Dedifferentiated amniotic fluid mesenchymal stem cell (primary cell): ENCODE measurements at regions not wholly inside any gene's neighbourhood (a gene's known extent, or its start where the extent isn't known, plus 50 kb on each side); places are given as distances from the start of the nearest gene placed in this dataset.
A peak's percentile ranks its signal among the peaks of the same experiment; 100 is the strongest.

Experiments used
- DNase-seq: peaks from one replicate; pipeline ENCODE4 v3.0.0-alpha.2; 2016; ENCODE audit errors: extremely low spot score

- DNase-seq = no peak
Measured at GRCh38 chr7:16320099-16320660, 101.2 kb downstream of the CRPPA start.

- DNase-seq = no peak
Measured at GRCh38 chr7:16318989-16319915, 102.1 kb downstream of the CRPPA start.

- DNase-seq = no peak
Measured at GRCh38 chr7:16318463-16318862, 102.9 kb downstream of the CRPPA start.

GRCh38 chr7:16317406-16317805, 103.9 kb downstream of the CRPPA start:
- no peak for DNase-seq

- DNase-seq = no peak
Measured at GRCh38 chr7:16315280-16315679, 106.1 kb downstream of the CRPPA start.

GRCh38 chr7:16309129-16309528, 112.2 kb downstream of the CRPPA start:
- no peak for DNase-seq

GRCh38 chr7:16301291-16301690, 120.0 kb downstream of the CRPPA start:
- DNase-seq = no peak

GRCh38 chr7:16300361-16300895, 120.9 kb downstream of the CRPPA start:
- no peak for DNase-seq

- no peak for DNase-seq
Measured at GRCh38 chr7:16299853-16300252, 121.5 kb downstream of the CRPPA start.

GRCh38 chr7:16298221-16298620, 123.1 kb downstream of the CRPPA start:
- DNase-seq = no peak

GRCh38 chr7:16295558-16295957, 125.8 kb downstream of the CRPPA start:
- DNase-seq = no peak

GRCh38 chr7:16293669-16294425, 127.5 kb downstream of the CRPPA start:
- no peak for DNase-seq

- DNase-seq = no peak
Measured at GRCh38 chr7:16284581-16284980, 136.8 kb downstream of the CRPPA start.

GRCh38 chr7:16278167-16278787, 143.1 kb downstream of the CRPPA start:
- no peak for DNase-seq

GRCh38 chr7:16271990-16272665, 149.2 kb downstream of the CRPPA start:
- peak; percentile 20 for DNase-seq

GRCh38 chr7:16271355-16271915, 149.9 kb downstream of the CRPPA start:
- DNase-seq = no peak

GRCh38 chr7:16270844-16271243, 150.5 kb downstream of the CRPPA start:
- no peak for DNase-seq

GRCh38 chr7:16268821-16269768, 152.2 kb downstream of the CRPPA start:
- no peak for DNase-seq

- no peak for DNase-seq
Measured at GRCh38 chr7:16267953-16268820, 153.2 kb downstream of the CRPPA start.
